ENCODE measurements at regions not wholly inside any gene's neighbourhood (a gene's known extent, or its start where the extent isn't known, plus 50 kb on each side); places are given as distances from the start of the nearest gene placed in this dataset.
"Not testable (repeated sequence)": the region's sequence is repeated elsewhere in the genome, so short reads cannot be mapped to it uniquely, and the experiment has no call there.

- H3K27ac Mint-ChIP-seq, result no peak overlapping the region
- H3K4me1 Mint-ChIP-seq, result peaks cover 36% of the 10 kb centered on the region
- no peaks in the 10 kb centered on the region for H3K36me3 Mint-ChIP-seq
- H3K9me3 Mint-ChIP-seq, result peaks cover 2% of the 10 kb centered on the region
- no peaks in the 10 kb centered on the region for H3K27me3 Mint-ChIP-seq
- H3K4me3 Mint-ChIP-seq, result no peak overlapping the region
- no peak for ATAC-seq
Measured at GRCh38 chr22:19595532-19595931, 71.3 kb upstream of the CLDN5 start.

- Mint-ChIP-seq H3K4me3 (no peak overlapping the region), H3K36me3 (no peaks in the 10 kb centered on the region), H3K9me3 (peaks cover 2% of the 10 kb centered on the region), H3K27ac (peak overlapping the region; percentile 8), H3K27me3 (no peaks in the 10 kb centered on the region), H3K4me1 (peaks cover 36% of the 10 kb centered on the region)
- peak; percentile 36 for ATAC-seq
Measured at GRCh38 chr22:19596680-19597398, 72.6 kb upstream of the CLDN5 start.

GRCh38 chr22:19597399-19597735, 73.2 kb upstream of the CLDN5 start:
- H3K4me1 Mint-ChIP-seq, result peaks cover 36% of the 10 kb centered on the region
- no peaks in the 10 kb centered on the region for H3K27me3 Mint-ChIP-seq
- H3K4me3 Mint-ChIP-seq, result no peak overlapping the region

GRCh38 chr22:19598054-19598855, 74.0 kb upstream of the CLDN5 start:
- Mint-ChIP-seq H3K27me3 (no peaks in the 10 kb centered on the region), H3K4me1 (peaks cover 36% of the 10 kb centered on the region), H3K9me3 (peaks cover 2% of the 10 kb centered on the region), H3K27ac (no peak overlapping the region), H3K4me3 (no peak overlapping the region), H3K36me3 (no peaks in the 10 kb centered on the region)
- peak; percentile 12 for ATAC-seq

More at GRCh38 chr22:19597399-19597735, 73.2 kb upstream of the CLDN5 start:
- Mint-ChIP-seq H3K36me3 (no peaks in the 10 kb centered on the region), H3K9me3 (peaks cover 2% of the 10 kb centered on the region), H3K27ac (peak overlapping the region; percentile 8)
- ATAC-seq, result peak; percentile 75

DNA sequence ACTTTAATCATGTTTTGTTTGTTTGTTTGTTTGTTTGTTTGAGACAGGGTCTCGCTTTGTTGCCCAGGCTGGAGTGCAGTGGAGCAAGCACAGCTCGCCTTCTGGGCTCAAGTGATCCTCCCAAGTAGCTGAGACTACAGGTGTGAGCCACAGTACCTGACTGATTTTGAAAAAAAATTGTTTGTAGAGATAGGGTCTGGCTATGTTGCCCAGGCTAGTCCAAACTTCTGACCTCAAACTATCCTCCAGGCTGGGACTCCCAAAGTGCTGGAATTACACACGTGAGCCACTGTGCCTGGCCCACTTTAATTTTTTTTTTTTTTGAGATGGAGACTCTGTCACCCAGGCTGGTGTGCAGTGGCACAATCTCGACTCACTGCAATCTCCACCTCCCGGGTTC, 74.8 kb upstream of the CLDN5 start:
- Mint-ChIP-seq H3K36me3 (no peaks in the 10 kb centered on the region), H3K27me3 (no peaks in the 10 kb centered on the region), H3K27ac (no peak overlapping the region), H3K9me3 (peaks cover 2% of the 10 kb centered on the region), H3K4me1 (peaks cover 36% of the 10 kb centered on the region), H3K4me3 (no peak overlapping the region)
- no peak for ATAC-seq

GRCh38 chr22:19599626-19600243, 75.5 kb upstream of the CLDN5 start:
- H3K27me3 Mint-ChIP-seq, result peaks cover 3% of the 10 kb centered on the region
- H3K36me3 Mint-ChIP-seq, result no peaks in the 10 kb centered on the region
- no peak overlapping the region for H3K27ac Mint-ChIP-seq
- peaks cover 36% of the 10 kb centered on the region for H3K4me1 Mint-ChIP-seq
- no peak for ATAC-seq
- H3K4me3 Mint-ChIP-seq, result no peak overlapping the region
- H3K9me3 Mint-ChIP-seq, result peaks cover 2% of the 10 kb centered on the region

DNA sequence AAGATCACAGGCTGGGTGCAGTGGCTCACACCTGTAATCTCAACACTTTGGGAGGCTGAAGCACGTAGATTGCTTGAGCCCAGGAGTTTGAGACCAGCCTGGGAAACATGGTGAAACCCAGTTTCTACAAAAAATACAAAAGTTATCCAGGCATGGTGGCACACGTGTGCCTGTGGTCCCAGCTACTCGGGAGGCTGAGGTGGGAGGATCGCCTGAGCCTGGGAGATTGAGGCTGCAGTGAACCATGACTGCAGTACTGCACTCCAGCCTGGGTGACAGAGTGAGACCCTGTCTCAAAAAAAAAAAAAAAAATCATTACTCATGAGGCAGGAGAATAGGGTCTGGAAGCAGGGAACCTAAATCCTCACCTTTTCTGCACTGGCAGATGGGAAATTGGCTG, 79.1 kb upstream of the CLDN5 start:
- H3K27me3 Mint-ChIP-seq, result peaks cover 39% of the 10 kb centered on the region
- H3K9me3 Mint-ChIP-seq, H3K4me3 Mint-ChIP-seq, ATAC-seq, H3K36me3 Mint-ChIP-seq, H3K27ac Mint-ChIP-seq: not testable (repeated sequence)
- peaks cover 14% of the 10 kb centered on the region for H3K4me1 Mint-ChIP-seq

- Mint-ChIP-seq H3K4me1 (peaks cover 10% of the 10 kb centered on the region), H3K36me3 (no peaks in the 10 kb centered on the region), H3K4me3 (no peak overlapping the region), H3K27me3 (peaks cover 43% of the 10 kb centered on the region), H3K9me3 (no peaks in the 10 kb centered on the region), H3K27ac (no peak overlapping the region)
- no peak for ATAC-seq
Measured at GRCh38 chr22:19603767-19604166, 79.6 kb upstream of the CLDN5 start.

DNA sequence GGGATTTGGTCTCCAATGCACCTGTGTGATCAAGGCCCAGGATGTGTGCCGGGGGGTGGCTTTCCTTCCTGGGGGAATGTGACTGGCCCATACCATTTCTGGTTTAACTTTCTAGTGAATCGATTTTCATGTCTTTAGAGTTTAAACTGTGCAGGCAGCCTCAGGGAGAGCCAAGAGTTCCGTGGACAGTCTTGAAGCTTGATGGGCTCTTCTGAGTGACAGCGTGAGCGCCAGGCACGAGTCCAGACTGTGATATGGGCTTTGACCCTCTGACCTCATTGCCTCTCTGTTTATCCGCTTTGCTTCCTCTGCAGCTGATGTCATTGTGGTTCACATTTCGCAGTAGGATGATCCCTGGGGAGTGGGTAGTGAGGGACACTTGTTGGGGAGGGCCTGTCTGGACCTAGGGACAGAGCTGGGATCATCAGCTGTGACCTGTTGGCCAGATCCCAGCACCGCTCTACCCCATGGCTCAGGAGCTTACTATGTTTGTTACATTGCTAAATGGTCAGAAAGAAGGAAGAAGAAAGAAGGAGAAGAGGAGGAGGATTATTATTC, 80.6 kb upstream of the CLDN5 start:
- no peaks in the 10 kb centered on the region for H3K36me3 Mint-ChIP-seq
- ATAC-seq, result no peak
- H3K27me3 Mint-ChIP-seq, result peaks cover 53% of the 10 kb centered on the region
- no peak overlapping the region for H3K27ac Mint-ChIP-seq
- peaks cover 14% of the 10 kb centered on the region for H3K4me1 Mint-ChIP-seq
- H3K9me3 Mint-ChIP-seq, result no peaks in the 10 kb centered on the region
- H3K4me3 Mint-ChIP-seq, result no peak overlapping the region

DNA sequence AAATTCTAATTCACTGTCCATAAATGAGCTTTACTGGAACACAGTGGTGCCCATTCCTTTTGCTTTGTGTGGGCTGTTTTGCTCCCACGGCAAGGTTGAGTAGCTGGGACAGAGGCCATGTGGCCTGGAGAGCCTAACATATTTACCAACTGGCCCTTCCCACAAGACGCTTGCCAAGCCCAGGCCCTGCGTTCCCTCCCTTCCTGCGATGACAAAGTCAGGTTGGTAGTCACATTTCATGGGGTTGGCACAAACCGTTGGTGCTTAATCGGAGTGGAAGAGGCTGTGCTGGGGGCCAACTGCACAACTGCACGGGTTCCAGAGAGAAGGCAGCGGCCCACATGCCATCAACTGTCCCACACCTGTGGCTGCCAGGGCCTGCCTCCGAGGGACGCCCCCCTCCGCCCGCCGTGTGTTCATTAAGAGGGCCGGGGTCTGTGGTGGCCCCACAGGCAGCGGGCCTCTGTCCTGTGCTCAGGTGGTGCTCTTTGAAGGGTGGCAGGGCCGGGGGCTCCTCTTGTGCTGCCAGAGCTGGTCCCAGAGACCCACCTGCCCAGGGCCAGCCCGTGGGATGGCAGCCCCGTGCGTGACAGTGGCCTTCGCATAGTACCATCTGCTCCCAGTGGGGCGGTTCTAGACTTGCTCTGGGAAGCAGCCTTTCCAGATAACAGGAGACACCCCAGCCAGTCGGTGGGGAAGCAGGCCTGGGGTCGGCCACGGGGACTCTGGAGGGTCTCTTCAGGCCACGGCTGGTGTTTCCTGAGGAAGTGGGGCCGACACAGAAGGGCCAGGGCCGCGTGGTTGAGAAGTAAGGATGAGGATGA, 81.5 kb upstream of the CLDN5 start:
- Mint-ChIP-seq H3K36me3 (no peaks in the 10 kb centered on the region), H3K27ac (no peak overlapping the region), H3K4me1 (peaks cover 21% of the 10 kb centered on the region), H3K27me3 (peaks cover 53% of the 10 kb centered on the region), H3K4me3 (no peak overlapping the region), H3K9me3 (no peaks in the 10 kb centered on the region)
- ATAC-seq, result no peak

GRCh38 chr22:19606332-19607191, 82.4 kb upstream of the CLDN5 start:
- no peak overlapping the region for H3K27ac Mint-ChIP-seq
- ATAC-seq, result no peak

GRCh38 chr22:19607192-19608002, 83.2 kb upstream of the CLDN5 start:
- peaks cover 57% of the 10 kb centered on the region for H3K27me3 Mint-ChIP-seq
- no peak for ATAC-seq
- H3K27ac Mint-ChIP-seq, result no peak overlapping the region
- no peak overlapping the region for H3K4me3 Mint-ChIP-seq
- no peaks in the 10 kb centered on the region for H3K36me3 Mint-ChIP-seq
- H3K4me1 Mint-ChIP-seq, result peaks cover 27% of the 10 kb centered on the region
- no peaks in the 10 kb centered on the region for H3K9me3 Mint-ChIP-seq

More at GRCh38 chr22:19606332-19607191, 82.4 kb upstream of the CLDN5 start:
- H3K4me1 Mint-ChIP-seq, result peaks cover 27% of the 10 kb centered on the region
- peaks cover 53% of the 10 kb centered on the region for H3K27me3 Mint-ChIP-seq
- H3K36me3 Mint-ChIP-seq, result no peaks in the 10 kb centered on the region
- no peak overlapping the region for H3K4me3 Mint-ChIP-seq
- no peaks in the 10 kb centered on the region for H3K9me3 Mint-ChIP-seq

GRCh38 chr22:19608003-19608690, 83.9 kb upstream of the CLDN5 start:
- Mint-ChIP-seq H3K4me3 (no peak overlapping the region), H3K9me3 (no peaks in the 10 kb centered on the region), H3K36me3 (no peaks in the 10 kb centered on the region), H3K27ac (no peak overlapping the region), H3K27me3 (peaks cover 65% of the 10 kb centered on the region), H3K4me1 (peaks cover 33% of the 10 kb centered on the region)
- ATAC-seq, result no peak

Data from stimulated activated memory B cell treated with anti-CD40 and anti-IgM and Interleukin-4, amounts not matched to agents 10 μg/mL and 1 μg/mL and 100 μg/mL, for 72 hours (primary cell).